Esophagus squamous epithelium (tissue), 5 donors: ENCODE measurements at regions not wholly inside any gene's neighbourhood (a gene's known extent, or its start where the extent isn't known, plus 50 kb on each side); places are given as distances from the start of the nearest gene placed in this dataset.
A peak's percentile ranks its signal among the peaks of the same experiment; 100 is the strongest.
"Not testable (repeated sequence)": the region's sequence is repeated elsewhere in the genome, so short reads cannot be mapped to it uniquely, and the experiment has no call there.

Experiments
- DNase-seq: peaks from one replicate; lab custom pipeline; 2025; lab: John Stamatoyannopoulos, UW
- H3K27ac ChIP-seq, 4 donors: fragments of 200-600 bp; sonication (generic); one replicate each; pipeline ENCODE4 v1.5.1; 2016 to 2019; ENCODE audit warnings: mild to moderate bottlenecking in 1 of 4
- H3K27me3 ChIP-seq, 4 donors: fragments of 200-600 bp; sonication (generic); 1 replicate in 3 of 4; 2 replicates in 1 of 4; pipeline versions ENCODE4 v1.5.1 to v1.6.0; 2017 to 2021; ENCODE audit warnings: antibody characterized with exemption in 1 of 4
- H3K36me3 ChIP-seq, 3 donors: fragments of 200-600 bp; sonication (generic); one replicate each; pipeline ENCODE4 v1.5.1; 2016 to 2019
- H3K4me1 ChIP-seq, 3 donors: fragments of 200-600 bp; sonication (generic); one replicate each; pipeline ENCODE4 v1.5.1; 2017 to 2019
- H3K4me3 ChIP-seq, 4 donors: fragments of 200-600 bp; sonication (generic); 1 replicate in 3 of 4; 2 replicates in 1 of 4; pipeline ENCODE4 v1.5.1; 2016 to 2019; ENCODE audit warnings: mild to moderate bottlenecking in 2 of 4, moderate library complexity in 1 of 4
- H3K9me3 ChIP-seq, 3 donors: fragments of 200-600 bp; sonication (generic); one replicate each; pipeline ENCODE4 v1.5.1; 2016 to 2019
- POLR2A ChIP-seq, 4 donors: fragments of 450-650 bp; IDR thresholded peaks; one replicate each; pipeline ENCODE4 v1.6.1; 2017; ENCODE audit warnings: antibody characterized with exemption in 4 of 4, mild to moderate bottlenecking in 4 of 4, moderate library complexity in 3 of 4
- WGBS, 2 donors: methylation state at CpG; one replicate each; pipeline ENCODE4 v1.1.5; 2018; 5-methylcytosine and 5-hydroxymethylcytosine counted together
- intact Hi-C: fragments of 100-400 bp; cut with DNase I; formaldehyde crosslinking; loops from one replicate; pipeline ENCODE4 v1.15.0; 2022
- TF ChIP-seq, protein P1 (sequence below), 6 experiments: fragments of 450-650 bp in 4 of 6; fragments of 200-600 bp in 2 of 6; sonication (generic) in 2 of 6; IDR thresholded peaks; one replicate each; pipeline ENCODE4 v1.5.1; 2016 to 2019; ENCODE audit warnings: antibody characterized with exemption in 6 of 6, mild to moderate bottlenecking in 4 of 6, moderate library complexity in 4 of 6
- donor health status: DM: yes; HTN: yes; CAD: no.

GRCh38 chr17:20689170-20689749 lies 109.7 kb downstream of the CDRT15L2 start:
- intact Hi-C loops, H3K27ac ChIP-seq, H3K36me3 ChIP-seq, H3K9me3 ChIP-seq, H3K4me3 ChIP-seq, H3K4me1 ChIP-seq, H3K27me3 ChIP-seq, DNase-seq: not testable (repeated sequence)
- 68 to 70% methylated on average over 7 to 10 of the region's 10 CpGs for WGBS, 2 donors

DNA sequence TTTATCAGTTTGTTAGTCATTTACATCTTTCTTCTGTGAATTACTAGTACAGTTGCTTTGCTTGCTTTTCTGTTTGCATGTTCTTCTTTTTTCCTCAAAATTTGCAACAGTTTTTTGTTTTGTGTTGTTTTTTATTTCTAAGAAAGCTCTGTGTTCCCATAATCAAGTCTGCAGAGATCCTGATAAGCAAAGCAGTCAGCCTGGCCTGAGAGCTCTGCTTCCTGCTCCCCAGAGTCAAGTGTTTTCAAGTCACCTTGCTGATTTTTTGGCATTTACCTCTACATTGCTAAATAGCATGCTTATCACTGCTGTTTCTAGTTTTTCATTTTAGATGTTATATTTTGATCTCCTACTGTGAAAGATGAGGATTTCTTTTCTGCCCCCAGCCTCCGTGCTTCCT lies 113.2 kb downstream of the CDRT15L2 start:
- H3K4me3 ChIP-seq, DNase-seq, H3K9me3 ChIP-seq, H3K36me3 ChIP-seq, H3K27me3 ChIP-seq, intact Hi-C loops, H3K4me1 ChIP-seq, H3K27ac ChIP-seq: not testable (repeated sequence)
- WGBS, 2 donors = 50 to 68% methylated on average over 1 of the region's 1 CpG

GRCh38 chr17:20695871-20696270 lies 116.3 kb downstream of the CDRT15L2 start:
- H3K9me3 ChIP-seq, H3K27ac ChIP-seq, H3K4me1 ChIP-seq, intact Hi-C loops, H3K4me3 ChIP-seq, H3K27me3 ChIP-seq, H3K36me3 ChIP-seq, DNase-seq: not testable (repeated sequence)
- 23 to 36% methylated on average over 1 of the region's 1 CpG for WGBS, 2 donors

GRCh38 chr17:20698463-20699206 lies 119.1 kb downstream of the CDRT15L2 start:
- intact Hi-C loops, DNase-seq: not testable (repeated sequence)
- WGBS, 2 donors = 31 to 47% methylated on average over 6 to 8 of the region's 8 CpGs

GRCh38 chr17:20700528-20700927 lies 121.0 kb downstream of the CDRT15L2 start:
- DNase-seq, H3K4me3 ChIP-seq, H3K27ac ChIP-seq, intact Hi-C loops, H3K9me3 ChIP-seq, H3K4me1 ChIP-seq, H3K36me3 ChIP-seq, H3K27me3 ChIP-seq: not testable (repeated sequence)
- WGBS, 2 donors = 31 to 85% methylated on average over 2 of the region's 5 CpGs

More at GRCh38 chr17:20698463-20699206, 119.1 kb downstream of the CDRT15L2 start:
- not testable (repeated sequence) for H3K9me3 ChIP-seq, H3K4me1 ChIP-seq, H3K36me3 ChIP-seq, H3K4me3 ChIP-seq, H3K27me3 ChIP-seq
- peak overlapping the region in 2 of 4 donors; percentile 51 to 57 for H3K27ac ChIP-seq

GRCh38 chr17:20701366-20701765 lies 121.8 kb downstream of the CDRT15L2 start:
- H3K9me3 ChIP-seq, H3K27me3 ChIP-seq, H3K4me3 ChIP-seq, H3K27ac ChIP-seq, intact Hi-C loops, H3K36me3 ChIP-seq, DNase-seq, H3K4me1 ChIP-seq: not testable (repeated sequence)
- 74 to 94% methylated on average over 2 to 4 of the region's 5 CpGs for WGBS, 2 donors

DNA sequence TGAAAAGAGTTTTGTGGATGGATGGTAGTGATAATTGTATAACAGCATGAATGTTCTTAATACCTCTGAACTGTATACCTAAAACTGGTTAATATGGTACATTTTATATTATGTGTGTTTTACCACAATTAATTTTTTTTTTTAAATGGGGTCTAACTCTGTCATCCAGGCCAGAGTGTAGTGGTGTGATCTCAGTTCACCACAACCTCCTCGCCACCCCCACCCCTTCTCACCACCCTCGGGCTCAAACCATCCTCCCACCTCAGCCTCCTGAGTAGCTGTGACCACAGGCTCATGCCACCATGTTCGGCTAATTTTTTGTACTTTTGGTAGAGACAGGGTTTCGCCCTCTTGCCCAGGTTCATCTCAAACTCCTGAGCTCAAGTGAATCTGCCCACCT lies 123.2 kb downstream of the CDRT15L2 start:
- no peak for TF ChIP-seq POLR2A (IDR thresholded peaks at IDR 0.05)
- TF ChIP-seq, protein P1, sequence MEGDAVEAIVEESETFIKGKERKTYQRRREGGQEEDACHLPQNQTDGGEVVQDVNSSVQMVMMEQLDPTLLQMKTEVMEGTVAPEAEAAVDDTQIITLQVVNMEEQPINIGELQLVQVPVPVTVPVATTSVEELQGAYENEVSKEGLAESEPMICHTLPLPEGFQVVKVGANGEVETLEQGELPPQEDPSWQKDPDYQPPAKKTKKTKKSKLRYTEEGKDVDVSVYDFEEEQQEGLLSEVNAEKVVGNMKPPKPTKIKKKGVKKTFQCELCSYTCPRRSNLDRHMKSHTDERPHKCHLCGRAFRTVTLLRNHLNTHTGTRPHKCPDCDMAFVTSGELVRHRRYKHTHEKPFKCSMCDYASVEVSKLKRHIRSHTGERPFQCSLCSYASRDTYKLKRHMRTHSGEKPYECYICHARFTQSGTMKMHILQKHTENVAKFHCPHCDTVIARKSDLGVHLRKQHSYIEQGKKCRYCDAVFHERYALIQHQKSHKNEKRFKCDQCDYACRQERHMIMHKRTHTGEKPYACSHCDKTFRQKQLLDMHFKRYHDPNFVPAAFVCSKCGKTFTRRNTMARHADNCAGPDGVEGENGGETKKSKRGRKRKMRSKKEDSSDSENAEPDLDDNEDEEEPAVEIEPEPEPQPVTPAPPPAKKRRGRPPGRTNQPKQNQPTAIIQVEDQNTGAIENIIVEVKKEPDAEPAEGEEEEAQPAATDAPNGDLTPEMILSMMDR (IDR thresholded peaks at IDR 0.05) = no peak
- H3K27ac ChIP-seq = no peak overlapping the region
- H3K4me1 ChIP-seq = peaks cover 0 to 18% (median 0%) of the 10 kb centered on the region in 3 donors
- WGBS, 2 donors = 77 to 87% methylated on average over 2 to 4 of the region's 4 CpGs
- no peaks in the 10 kb centered on the region for H3K27me3 ChIP-seq
- no peak overlapping the region for H3K4me3 ChIP-seq
- H3K36me3 ChIP-seq = no peaks in the 10 kb centered on the region
- no peaks in the 10 kb centered on the region for H3K9me3 ChIP-seq
- intact Hi-C loops = no loop called here
- DNase-seq = no peak

DNA sequence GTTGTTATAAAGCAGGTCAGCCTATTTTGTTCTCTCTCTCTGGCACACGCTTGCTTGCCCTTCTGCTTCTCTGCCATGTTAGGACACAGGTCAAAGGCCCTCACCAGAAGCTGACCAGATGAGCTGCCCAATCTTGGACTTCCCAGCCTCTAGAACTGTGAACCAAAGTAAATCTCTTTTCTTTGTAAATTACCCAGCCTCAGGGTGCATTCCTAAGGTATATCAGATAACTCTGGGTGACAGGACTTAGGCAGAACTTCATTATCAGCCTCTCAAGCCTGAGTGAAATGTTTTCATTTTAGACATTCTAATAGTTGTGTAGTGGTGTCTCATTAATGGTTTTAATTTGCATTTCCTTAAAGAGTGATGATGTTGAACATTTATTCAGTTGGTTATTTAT lies 124.3 kb downstream of the CDRT15L2 start:
- intact Hi-C loops = no loop called here
- DNase-seq = no peak
- H3K27ac ChIP-seq = no peak overlapping the region
- H3K27me3 ChIP-seq = no peaks in the 10 kb centered on the region
- no peaks in the 10 kb centered on the region for H3K9me3 ChIP-seq
- no peak for TF ChIP-seq POLR2A (IDR thresholded peaks at IDR 0.05)
- TF ChIP-seq, protein P1 (IDR thresholded peaks at IDR 0.05) = no peak
- H3K4me1 ChIP-seq = peaks cover 0 to 12% (median 0%) of the 10 kb centered on the region in 3 donors
- no peaks in the 10 kb centered on the region for H3K36me3 ChIP-seq
- WGBS, 2 donors = 82 to 90% methylated on average over 1 of the region's 1 CpG
- no peak overlapping the region for H3K4me3 ChIP-seq

GRCh38 chr17:20705186-20705585 lies 125.7 kb downstream of the CDRT15L2 start:
- WGBS, 2 donors = 64 to 79% methylated on average over 1 of the region's 1 CpG
- intact Hi-C loops = not testable (repeated sequence)

More at GRCh38 chr17:20705186-20705585, 125.7 kb downstream of the CDRT15L2 start:
- not testable (repeated sequence) for DNase-seq, H3K9me3 ChIP-seq, H3K27ac ChIP-seq, H3K4me3 ChIP-seq, H3K27me3 ChIP-seq, H3K36me3 ChIP-seq
- H3K4me1 ChIP-seq = peaks cover 0 to 12% (median 0%) of the 10 kb centered on the region in 3 donors
